ENCODE measurements at regions not wholly inside any gene's neighbourhood (a gene's known extent, or its start where the extent isn't known, plus 50 kb on each side); places are given as distances from the start of the nearest gene placed in this dataset.

- no peak for DNase-seq
These were observed 63.9 kb upstream of the PTPN13 start for GRCh38 chr4:86530183-86530582.

DNA sequence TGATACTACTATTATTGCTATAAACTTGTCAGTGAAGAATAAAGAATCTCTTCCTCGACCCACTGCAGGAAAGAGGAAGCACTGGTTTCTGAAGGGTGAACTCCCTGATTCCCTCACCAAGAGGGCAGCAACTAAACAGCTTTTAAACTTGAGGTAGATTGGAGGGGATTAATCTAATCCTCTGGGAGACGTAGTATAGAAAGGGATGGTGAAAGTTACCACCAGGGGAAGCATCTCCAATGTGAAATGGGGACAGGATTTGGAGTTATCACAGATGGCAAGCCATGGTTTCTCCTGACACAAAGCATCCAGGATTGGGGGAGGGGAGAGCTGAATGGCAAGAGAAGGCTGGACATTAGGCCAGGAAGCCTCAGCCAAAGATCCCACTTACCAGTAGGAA lies 62.7 kb upstream of the PTPN13 start:
- DNase-seq = no peak

DNA sequence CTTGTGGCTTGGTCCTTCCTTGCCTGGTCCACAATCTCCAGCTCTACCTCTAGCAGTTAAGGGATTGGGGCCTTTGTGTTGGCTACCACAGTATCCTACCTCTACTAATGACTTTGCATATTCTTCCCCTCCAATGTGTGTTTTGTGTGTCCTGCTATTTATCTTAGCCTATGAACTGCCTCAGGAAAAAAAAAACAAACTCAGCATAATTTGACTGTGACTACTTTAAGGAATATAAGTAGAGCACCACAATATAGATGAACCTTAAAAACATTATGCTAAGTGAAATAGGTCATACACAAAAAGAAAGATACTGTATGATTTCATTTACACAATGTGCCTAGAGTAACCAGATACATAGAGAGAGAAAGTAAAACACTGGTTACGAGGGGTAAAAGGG lies 61.3 kb upstream of the PTPN13 start:
- no peak for DNase-seq

DNA sequence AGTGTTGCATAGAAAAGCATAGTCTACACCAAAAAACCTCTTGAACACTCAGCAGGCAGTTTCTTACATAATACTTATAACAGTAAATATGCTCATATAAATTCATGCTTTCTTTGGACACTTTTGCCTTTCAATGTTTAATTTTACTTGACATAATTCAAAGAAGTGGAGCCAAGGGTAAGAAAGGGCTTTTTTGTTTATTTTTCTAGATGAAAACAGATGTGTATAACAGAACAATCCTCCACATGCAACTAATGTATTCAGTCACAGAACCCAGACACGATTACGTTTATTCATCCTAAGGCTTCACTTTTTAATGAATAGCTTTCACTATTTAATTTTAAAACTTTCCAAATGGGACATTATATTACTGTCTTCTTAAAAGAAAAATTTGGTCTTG lies 58.0 kb upstream of the PTPN13 start:
- no peak for DNase-seq

- no peak for DNase-seq
These were observed 51.6 kb upstream of the PTPN13 start for GRCh38 chr4:86542319-86543027.

DNA sequence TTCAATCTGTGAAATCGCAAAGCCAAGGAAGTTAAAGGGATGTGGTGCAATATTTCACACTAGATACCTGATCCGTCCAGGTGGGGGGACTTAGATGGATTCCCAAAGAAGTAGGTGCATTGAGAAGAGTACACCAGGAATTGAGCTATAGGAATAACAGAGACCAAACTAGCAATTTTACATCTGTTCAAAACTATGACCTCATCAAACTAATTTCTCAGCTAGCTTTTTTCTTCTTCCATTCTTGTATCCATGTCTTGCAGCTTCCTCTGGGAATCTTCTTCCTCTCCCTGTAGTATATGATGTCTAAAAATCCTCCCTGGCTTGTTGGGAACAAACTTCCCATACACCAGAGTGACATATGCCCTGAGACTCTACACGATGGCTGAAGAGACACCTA lies 51.0 kb upstream of the PTPN13 start:
- no peak for DNase-seq

- peak; percentile 75 for DNase-seq
These were observed 50.4 kb upstream of the PTPN13 start for GRCh38 chr4:86543560-86544309.

DNA sequence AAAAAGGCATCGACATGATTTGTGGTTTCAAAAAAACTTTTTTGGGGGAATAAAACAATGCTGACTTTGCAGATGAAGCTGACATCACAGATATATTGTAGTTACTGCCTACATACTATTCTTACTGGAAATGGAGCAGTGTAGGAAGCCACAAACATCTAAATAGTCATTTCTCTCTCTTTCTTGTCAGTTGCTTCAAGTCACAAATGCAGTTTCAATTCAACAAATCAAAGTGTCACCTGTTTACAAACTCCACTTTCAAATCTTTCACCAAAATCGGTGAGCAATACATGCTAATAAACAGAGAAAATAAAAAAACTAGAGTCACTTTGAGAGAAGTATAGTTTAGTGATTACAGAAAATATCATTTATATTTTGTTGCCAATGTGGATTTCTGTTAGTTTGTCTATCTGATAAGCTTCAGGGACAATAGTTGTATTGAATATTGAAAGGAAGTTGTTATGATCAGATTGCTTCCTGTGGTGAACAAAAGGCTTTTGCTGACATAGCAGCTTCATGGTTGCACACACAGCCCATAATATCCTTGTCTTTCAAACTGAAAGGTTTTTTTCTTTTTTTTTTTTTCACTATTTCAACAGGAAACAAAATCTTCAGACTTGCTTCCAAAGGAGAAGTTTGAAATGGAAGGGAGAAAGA lies 49.7 kb upstream of the PTPN13 start:
- DNase-seq = no peak
